ENCODE measurements at regions not wholly inside any gene's neighbourhood (a gene's known extent, or its start where the extent isn't known, plus 50 kb on each side); places are given as distances from the start of the nearest gene placed in this dataset.

- H3K36me3 ChIP-seq (ENCODE audit: control insufficient read depth in 2 of 2, extremely low read depth in 1 of 2, insufficient read depth in 2 of 2, low read length in 2 of 2) = no peaks in the 10 kb centered on the region
- dilution Hi-C loops (cut with MboI; ENCODE audit: extremely low pct_ligation_motif_present, low sequenced_read_pairs) = no loop called here
- DNase-seq (ENCODE audit: low read depth, low spot score) (no peak), FAIRE-seq (no peak)
- CTCF ChIA-PET = no interaction called here
- H3K4me1 ChIP-seq (ENCODE audit: control insufficient read depth, extremely low read depth, insufficient read depth, low read length) = no peaks in the 10 kb centered on the region
- H3K4me3 ChIP-seq (replicated peaks in 1 of 3; ENCODE audit: insufficient read depth in 1 of 3, low read depth in 1 of 3, low read length in 3 of 3) = no peak overlapping the region
- intact Hi-C loops (cut with micrococcal nuclease) = no loop called here
- H3K9me3 ChIP-seq (replicated peaks; ENCODE audit: control insufficient read depth, insufficient read depth, low read length) = peaks cover 2% of the 10 kb centered on the region
- no peaks in the 10 kb centered on the region for H3K9me1 ChIP-seq (replicated peaks; ENCODE audit: control insufficient read depth, extremely low read depth, insufficient read depth, low read length)
- H4K20me1 ChIP-seq (replicated peaks; ENCODE audit: control insufficient read depth, extremely low read depth, insufficient read depth, low read length) = no peaks in the 10 kb centered on the region
- H2AFZ ChIP-seq (ENCODE audit: low read depth, low read length) = no peak overlapping the region
- POLR2A ChIA-PET = no interaction called here
- no TSS peak for BruUV-seq (replicated peaks)
- H3K4me2 ChIP-seq (ENCODE audit: insufficient read depth, low read length) = no peak overlapping the region
- H3K27ac ChIP-seq (ENCODE audit: insufficient read depth, low read depth, low read length) = no peak overlapping the region
- TF ChIP-seq FOS (IDR thresholded peaks at IDR 0.05; ENCODE audit: borderline replicate concordance, insufficient read depth, low read length) (no peak), MYC (IDR thresholded peaks at IDR 0.05; ENCODE audit: low read depth, low read length) (no peak), JUN (IDR thresholded peaks at IDR 0.05; ENCODE audit: borderline replicate concordance, insufficient read depth, insufficient read length, low read depth) (no peak), POLR2AphosphoS5 (IDR thresholded peaks at IDR 0.05; ENCODE audit: insufficient read depth, low read depth, low read length) (no peak), EZH2 (IDR thresholded peaks at IDR 0.05; ENCODE audit: borderline replicate concordance, low read depth, low read length, severe bottlenecking) (no peak), MAX (IDR thresholded peaks at IDR 0.05; ENCODE audit: insufficient read depth, insufficient read length) (no peak), POLR2A (IDR thresholded peaks at IDR 0.05; ENCODE audit: low read depth, low read length) (no peak), GATA2 (IDR thresholded peaks at IDR 0.05; ENCODE audit: insufficient read depth, insufficient read length, low read depth, low read length) (no peak)
- TF ChIP-seq, protein P1, sequence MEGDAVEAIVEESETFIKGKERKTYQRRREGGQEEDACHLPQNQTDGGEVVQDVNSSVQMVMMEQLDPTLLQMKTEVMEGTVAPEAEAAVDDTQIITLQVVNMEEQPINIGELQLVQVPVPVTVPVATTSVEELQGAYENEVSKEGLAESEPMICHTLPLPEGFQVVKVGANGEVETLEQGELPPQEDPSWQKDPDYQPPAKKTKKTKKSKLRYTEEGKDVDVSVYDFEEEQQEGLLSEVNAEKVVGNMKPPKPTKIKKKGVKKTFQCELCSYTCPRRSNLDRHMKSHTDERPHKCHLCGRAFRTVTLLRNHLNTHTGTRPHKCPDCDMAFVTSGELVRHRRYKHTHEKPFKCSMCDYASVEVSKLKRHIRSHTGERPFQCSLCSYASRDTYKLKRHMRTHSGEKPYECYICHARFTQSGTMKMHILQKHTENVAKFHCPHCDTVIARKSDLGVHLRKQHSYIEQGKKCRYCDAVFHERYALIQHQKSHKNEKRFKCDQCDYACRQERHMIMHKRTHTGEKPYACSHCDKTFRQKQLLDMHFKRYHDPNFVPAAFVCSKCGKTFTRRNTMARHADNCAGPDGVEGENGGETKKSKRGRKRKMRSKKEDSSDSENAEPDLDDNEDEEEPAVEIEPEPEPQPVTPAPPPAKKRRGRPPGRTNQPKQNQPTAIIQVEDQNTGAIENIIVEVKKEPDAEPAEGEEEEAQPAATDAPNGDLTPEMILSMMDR (IDR thresholded peaks at IDR 0.05; ENCODE audit: extremely low read depth in 1 of 2, insufficient read depth in 1 of 2, low read depth in 1 of 2, low read length in 2 of 2) = no peak
- no peak overlapping the region for H3K9ac ChIP-seq (replicated peaks; ENCODE audit: extremely low read depth, insufficient read depth, low read length)
- H3K27me3 ChIP-seq (ENCODE audit: control insufficient read depth in 2 of 2, insufficient read depth in 2 of 2, low read length in 2 of 2) = no peaks in the 10 kb centered on the region
- H3K79me2 ChIP-seq (ENCODE audit: control insufficient read depth, insufficient read depth, low read length) = no peaks in the 10 kb centered on the region
Measured at GRCh38 chr1:14452551-14452950, 145.9 kb upstream of the KAZN start.
